CD4-positive, alpha-beta T cell treated with Interleukin-6 for 4 hours (primary cell): ENCODE measurements at regions not wholly inside any gene's neighbourhood (a gene's known extent, or its start where the extent isn't known, plus 50 kb on each side); places are given as distances from the start of the nearest gene placed in this dataset.
"Not testable (repeated sequence)": the region's sequence is repeated elsewhere in the genome, so short reads cannot be mapped to it uniquely, and the experiment has no call there.

Experiments
- DNase-seq: peaks from one replicate; pipeline ENCODE4 v3.0.0-alpha.2; 2020; ENCODE audit warnings: mixed read lengths

DNA sequence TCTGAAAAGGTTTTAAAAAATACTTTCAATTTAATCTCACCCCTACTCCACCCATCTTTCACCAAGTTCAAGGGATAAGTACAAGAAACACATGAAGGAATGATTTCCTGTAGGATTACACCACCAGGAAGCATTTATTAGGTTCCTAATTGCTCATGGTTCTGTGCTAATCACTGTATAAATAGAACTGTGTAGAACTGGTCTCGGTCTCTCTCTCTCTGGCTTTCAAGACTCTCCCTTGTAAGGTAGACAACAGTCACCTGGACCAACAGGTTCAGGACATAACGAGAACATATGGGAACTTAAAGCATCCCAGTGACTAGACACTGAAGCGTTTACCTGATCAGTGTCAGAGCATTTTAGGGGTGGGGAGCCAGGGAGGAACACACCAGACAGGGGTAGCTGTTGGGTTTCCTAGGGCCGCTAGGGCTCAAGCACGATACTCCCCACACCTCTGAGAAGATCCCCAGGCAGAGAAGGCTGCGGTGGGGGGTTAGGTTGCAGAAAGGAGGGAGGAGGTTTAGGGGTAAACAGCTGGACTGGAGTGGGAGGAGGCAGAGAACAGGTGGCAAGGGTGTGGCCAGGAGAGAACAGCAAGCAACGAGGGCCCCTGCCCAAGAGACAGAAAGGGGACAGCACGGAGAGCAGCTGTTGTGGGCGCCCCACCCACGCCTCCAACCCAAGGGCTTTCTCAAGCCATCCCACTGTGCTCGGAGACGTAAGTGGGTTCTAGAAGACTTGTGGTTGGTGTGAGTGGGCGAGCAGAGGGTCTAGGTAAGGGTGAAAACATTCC is 52.5 kb upstream of the USP6NL start:
- DNase-seq = no peak

DNA sequence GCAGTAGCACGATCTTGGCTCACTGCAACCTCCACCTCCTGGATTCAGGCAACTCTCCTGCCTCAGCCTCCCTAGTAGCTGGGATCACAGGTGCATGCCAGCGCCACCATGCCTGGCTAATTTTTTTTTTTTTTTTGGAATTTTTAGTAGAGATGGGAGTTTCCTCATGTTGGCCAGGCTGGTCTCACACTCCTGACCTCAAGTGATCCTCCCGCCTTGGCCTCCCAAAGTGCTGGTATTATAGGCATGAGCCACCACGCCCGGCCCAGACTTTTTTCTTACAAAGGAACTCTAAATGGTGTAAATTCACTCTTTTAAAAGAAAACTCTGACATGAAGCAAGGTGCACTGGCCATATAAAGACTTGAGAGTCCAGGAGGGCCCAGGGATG is 51.7 kb upstream of the USP6NL start:
- DNase-seq = not testable (repeated sequence)

DNA sequence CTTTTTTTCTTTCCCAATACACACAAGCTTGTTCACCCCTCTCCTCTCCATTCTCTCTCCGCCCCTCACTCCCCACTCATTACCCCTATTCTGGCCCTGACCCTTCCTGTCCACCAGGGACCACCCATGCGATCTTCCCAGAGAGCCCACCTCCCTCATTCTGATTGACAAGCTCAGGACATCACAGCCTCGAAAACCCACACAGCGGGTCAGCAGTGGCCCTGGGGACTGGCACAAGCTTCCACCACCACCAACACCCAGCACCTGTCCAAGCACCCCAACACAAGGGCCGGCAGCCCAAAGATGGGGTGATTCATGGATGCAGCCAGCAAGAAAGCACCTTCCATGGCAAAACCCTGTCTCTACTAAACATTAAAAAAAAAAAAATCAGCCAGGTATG is 50.0 kb upstream of the USP6NL start:
- no peak for DNase-seq
